ENCODE measurements at regions not wholly inside any gene's neighbourhood (a gene's known extent, or its start where the extent isn't known, plus 50 kb on each side); places are given as distances from the start of the nearest gene placed in this dataset.

GRCh38 chr10:29692121-29692539, 57.4 kb upstream of the SVIL start:
- peak; percentile 48 for DNase-seq (ENCODE audit: low read depth)

- peak; percentile 85 for DNase-seq (ENCODE audit: low read depth)
These were observed 56.8 kb upstream of the SVIL start for GRCh38 chr10:29691564-29692072.

GRCh38 chr10:29689001-29689400, 54.2 kb upstream of the SVIL start:
- peak; percentile 77 for DNase-seq (ENCODE audit: low read depth)

- DNase-seq (ENCODE audit: low read depth) = peak; percentile 47
These were observed 53.5 kb upstream of the SVIL start for GRCh38 chr10:29688230-29688661.

GRCh38 chr10:29687421-29688164, 52.8 kb upstream of the SVIL start:
- no peak for DNase-seq (ENCODE audit: low read depth)

- no peak for DNase-seq (ENCODE audit: low read depth)
These were observed 50.7 kb upstream of the SVIL start for GRCh38 chr10:29685506-29685905.

All from M059J (cell line).